HEK293T (cell line): ENCODE measurements at regions not wholly inside any gene's neighbourhood (a gene's known extent, or its start where the extent isn't known, plus 50 kb on each side); places are given as distances from the start of the nearest gene placed in this dataset.

Experiments
- ARNT ChIP-seq: fragments of 450-650 bp; IDR thresholded peaks from 2 replicates; pipeline ENCODE4 v1.6.1; 2017; ENCODE audit warnings: mild to moderate bottlenecking
- BHLHE40 ChIP-seq: fragments of 450-650 bp; IDR thresholded peaks from 2 replicates; pipeline ENCODE4 v1.6.1; 2016; ENCODE audit warnings: mild to moderate bottlenecking, moderate library complexity, borderline replicate concordance
- CTBP1 ChIP-seq: fragments of 450-650 bp; IDR thresholded peaks from 2 replicates; pipeline ENCODE4 v1.6.1; 2016; ENCODE audit warnings: borderline replicate concordance
- ELF4 ChIP-seq: fragments of 450-650 bp; IDR thresholded peaks from 2 replicates; pipeline ENCODE4 v1.6.1; 2017; ENCODE audit warnings: antibody characterized with exemption
- FOXA1 ChIP-seq: fragments of 450-650 bp; IDR thresholded peaks from 2 replicates; pipeline ENCODE4 v1.6.1; 2016; ENCODE audit warnings: mild to moderate bottlenecking
- FOXK2 ChIP-seq: fragments of 450-650 bp; IDR thresholded peaks from 2 replicates; pipeline ENCODE4 v1.6.1; 2016; ENCODE audit warnings: mild to moderate bottlenecking
- FOXM1 ChIP-seq: fragments of 450-650 bp; IDR thresholded peaks from 2 replicates; pipeline ENCODE4 v1.6.1; 2017; ENCODE audit warnings: mild to moderate bottlenecking, borderline replicate concordance
- HDGF ChIP-seq: fragments of 450-650 bp; IDR thresholded peaks from 2 replicates; pipeline ENCODE4 v1.6.1; 2017; ENCODE audit warnings: antibody characterized with exemption, borderline replicate concordance
- NFRKB ChIP-seq: fragments of 450-650 bp; IDR thresholded peaks from 2 replicates; pipeline ENCODE4 v1.6.1; 2016; ENCODE audit warnings: mild to moderate bottlenecking, moderate library complexity
- SP1 ChIP-seq: fragments of 450-650 bp; IDR thresholded peaks from 2 replicates; pipeline ENCODE4 v1.6.1; 2017
- SUZ12 ChIP-seq: fragments of 450-650 bp; IDR thresholded peaks from 2 replicates; pipeline ENCODE4 v1.6.1; 2016; ENCODE audit warnings: mild to moderate bottlenecking
- TARDBP ChIP-seq: fragments of 450-650 bp; IDR thresholded peaks from 2 replicates; pipeline ENCODE4 v1.6.1; 2016
- ZNF384 ChIP-seq: fragments of 450-650 bp; IDR thresholded peaks from 2 replicates; pipeline ENCODE4 v1.6.1; 2016
- TF ChIP-seq, protein P1 (sequence below): fragments of 450-650 bp; IDR thresholded peaks from 2 replicates; pipeline ENCODE4 v1.6.1; 2016

DNA sequence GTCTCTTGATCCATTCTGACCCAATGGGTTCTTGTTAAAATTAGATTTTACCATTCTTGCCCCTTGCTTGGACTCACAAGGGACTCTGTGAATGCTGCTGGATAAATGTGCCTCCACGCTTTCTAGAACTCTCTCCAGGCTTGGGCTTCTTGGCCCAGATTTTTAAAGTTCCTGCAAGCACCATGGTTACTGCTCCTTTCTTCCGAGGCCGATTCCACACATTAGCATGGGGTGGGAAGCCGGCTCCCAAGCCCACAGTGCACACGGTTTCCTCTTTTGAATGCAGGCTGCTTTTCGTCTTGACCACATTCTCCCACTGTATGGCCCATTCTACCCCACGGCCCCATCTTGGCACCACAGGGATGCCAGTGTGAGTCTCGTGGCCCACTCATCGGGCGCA lies 174.3 kb upstream of the PITRM1 start:
- TF ChIP-seq FOXM1 = no peak
- TF ChIP-seq ZNF384 = no peak
- TF ChIP-seq FOXK2 = no peak
- no peak for TF ChIP-seq ELF4
- TF ChIP-seq FOXA1 = no peak
- TF ChIP-seq BHLHE40 = no peak
- TF ChIP-seq ARNT = no peak
- TF ChIP-seq NFRKB = no peak
- TF ChIP-seq, protein P1, sequence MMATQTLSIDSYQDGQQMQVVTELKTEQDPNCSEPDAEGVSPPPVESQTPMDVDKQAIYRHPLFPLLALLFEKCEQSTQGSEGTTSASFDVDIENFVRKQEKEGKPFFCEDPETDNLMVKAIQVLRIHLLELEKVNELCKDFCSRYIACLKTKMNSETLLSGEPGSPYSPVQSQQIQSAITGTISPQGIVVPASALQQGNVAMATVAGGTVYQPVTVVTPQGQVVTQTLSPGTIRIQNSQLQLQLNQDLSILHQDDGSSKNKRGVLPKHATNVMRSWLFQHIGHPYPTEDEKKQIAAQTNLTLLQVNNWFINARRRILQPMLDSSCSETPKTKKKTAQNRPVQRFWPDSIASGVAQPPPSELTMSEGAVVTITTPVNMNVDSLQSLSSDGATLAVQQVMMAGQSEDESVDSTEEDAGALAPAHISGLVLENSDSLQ = no peak
- no peak for TF ChIP-seq SP1
- TF ChIP-seq HDGF = no peak
- no peak for TF ChIP-seq CTBP1
- no peak for TF ChIP-seq TARDBP
- no peak for TF ChIP-seq SUZ12
